Epidermal melanocyte (primary cell): ENCODE measurements at regions not wholly inside any gene's neighbourhood (a gene's known extent, or its start where the extent isn't known, plus 50 kb on each side); places are given as distances from the start of the nearest gene placed in this dataset.

Experiments used
- DNase-seq: peaks from one replicate; pipeline ENCODE4 v3.0.0; 2011; ENCODE audit warnings: low spot score; ENCODE audit not compliant: insufficient read length

GRCh38 chr10:8473205-8473604 is 418.7 kb downstream of the GATA3 start:
- DNase-seq, result no peak

GRCh38 chr10:8477300-8477699 is 422.8 kb downstream of the GATA3 start:
- no peak for DNase-seq

GRCh38 chr10:8481718-8482504 is 427.4 kb downstream of the GATA3 start:
- no peak for DNase-seq

GRCh38 chr10:8485032-8485431 is 430.5 kb downstream of the GATA3 start:
- DNase-seq, result no peak

GRCh38 chr10:8487346-8487745 is 432.9 kb downstream of the GATA3 start:
- no peak for DNase-seq

- DNase-seq, result no peak
These were observed 434.7 kb downstream of the GATA3 start for GRCh38 chr10:8489232-8489631.

GRCh38 chr10:8489823-8490222 is 435.3 kb downstream of the GATA3 start:
- DNase-seq, result no peak

GRCh38 chr10:8498290-8498689 is 443.8 kb downstream of the GATA3 start:
- DNase-seq, result no peak

- no peak for DNase-seq
These were observed 444.4 kb downstream of the GATA3 start for GRCh38 chr10:8498881-8499280.

GRCh38 chr10:8499312-8499711 is 444.8 kb downstream of the GATA3 start:
- no peak for DNase-seq

- DNase-seq, result no peak
These were observed 445.4 kb downstream of the GATA3 start for GRCh38 chr10:8499752-8500390.

- DNase-seq, result no peak
These were observed 448.1 kb downstream of the GATA3 start for GRCh38 chr10:8502573-8502972.

- DNase-seq, result no peak
These were observed 450.0 kb downstream of the GATA3 start for GRCh38 chr10:8504499-8504898.

GRCh38 chr10:8507156-8507555 is 452.7 kb downstream of the GATA3 start:
- DNase-seq, result no peak

- DNase-seq, result no peak
These were observed 454.4 kb downstream of the GATA3 start for GRCh38 chr10:8508882-8509281.

GRCh38 chr10:8510471-8510870 is 456.0 kb downstream of the GATA3 start:
- DNase-seq, result no peak

- no peak for DNase-seq
These were observed 456.5 kb downstream of the GATA3 start for GRCh38 chr10:8511026-8511425.

GRCh38 chr10:8513155-8514147 is 459.0 kb downstream of the GATA3 start:
- DNase-seq, result no peak

GRCh38 chr10:8520382-8520781 is 465.9 kb downstream of the GATA3 start:
- DNase-seq, result no peak

GRCh38 chr10:8527773-8528172 is 473.3 kb downstream of the GATA3 start:
- no peak for DNase-seq

GRCh38 chr10:8531116-8531515 is 476.6 kb downstream of the GATA3 start:
- no peak for DNase-seq

GRCh38 chr10:8532647-8533046 is 478.2 kb downstream of the GATA3 start:
- no peak for DNase-seq
